ENCODE measurements at regions not wholly inside any gene's neighbourhood (a gene's known extent, or its start where the extent isn't known, plus 50 kb on each side); places are given as distances from the start of the nearest gene placed in this dataset.

DNA sequence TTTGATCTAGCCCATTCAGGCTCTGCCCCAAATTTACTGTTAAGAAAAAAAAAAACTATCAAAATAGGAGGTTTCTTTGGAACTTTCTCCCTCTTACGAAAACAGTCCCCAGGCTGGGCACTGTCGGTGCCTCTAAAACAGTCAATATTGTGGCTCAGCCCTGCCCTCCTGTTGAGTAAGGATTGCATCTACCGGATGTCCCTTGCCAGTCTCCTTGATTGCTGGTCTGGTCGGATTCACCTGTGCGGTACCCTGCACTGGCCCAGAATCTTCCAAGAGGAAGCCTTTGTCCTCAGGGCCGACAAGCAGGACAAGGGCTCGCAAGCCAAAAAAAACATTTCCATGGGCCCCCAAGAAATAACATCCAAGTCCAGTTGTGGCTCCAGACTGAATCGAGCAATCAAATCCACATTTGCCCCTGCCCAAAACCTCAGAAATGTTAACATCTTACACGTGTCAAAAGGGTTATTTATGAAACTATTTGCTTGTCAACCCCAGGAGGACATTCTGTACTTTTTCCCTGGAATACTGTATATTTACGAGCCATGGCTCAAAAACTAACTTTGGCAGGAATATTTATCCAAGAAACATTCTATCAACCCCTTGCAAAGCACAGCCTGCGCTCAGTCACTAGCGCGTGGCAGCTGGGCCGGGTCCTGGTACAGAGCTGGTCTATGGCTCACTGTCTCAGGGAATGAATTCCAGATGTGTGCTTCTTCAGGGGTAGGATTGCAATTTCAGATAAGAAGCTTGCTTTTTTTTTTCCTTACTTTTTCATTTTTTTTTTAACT, 129.2 kb upstream of the ADRA1B start:
- Histone ChIP-seq H3K9me3 (no peaks in the 10 kb centered on the region), H3K27me3 (peaks cover 12% of the 10 kb centered on the region), H3K27ac (no peak overlapping the region), H3K4me3 (ENCODE audit: low read depth in 1 of 2, low read length in 1 of 2) (no peak overlapping the region), H3K4me1 (ENCODE audit: control insufficient read depth in 1 of 2, insufficient read depth in 1 of 2, low read depth in 1 of 2, low read length in 1 of 2) (no peaks in the 10 kb centered on the region), H3K36me3 (no peaks in the 10 kb centered on the region)
- TF ChIP-seq CTCF (IDR thresholded peaks at IDR 0.05): no peak

GRCh38 chr5:159787837-159788236, 128.4 kb upstream of the ADRA1B start:
- Histone ChIP-seq H3K4me3 (ENCODE audit: low read depth in 1 of 2, low read length in 1 of 2) (no peak overlapping the region), H3K9me3 (no peaks in the 10 kb centered on the region), H3K4me1 (ENCODE audit: control insufficient read depth in 1 of 2, insufficient read depth in 1 of 2, low read depth in 1 of 2, low read length in 1 of 2) (no peaks in the 10 kb centered on the region), H3K36me3 (no peaks in the 10 kb centered on the region), H3K27me3 (peaks cover 16% of the 10 kb centered on the region), H3K27ac (no peak overlapping the region)
- TF ChIP-seq CTCF (IDR thresholded peaks at IDR 0.05): no peak

GRCh38 chr5:159788835-159789331, 127.4 kb upstream of the ADRA1B start:
- H3K4me3 ChIP-seq (ENCODE audit: low read depth in 1 of 2, low read length in 1 of 2): no peak overlapping the region
- no peaks in the 10 kb centered on the region for H3K9me3 ChIP-seq
- no peaks in the 10 kb centered on the region for H3K4me1 ChIP-seq (ENCODE audit: control insufficient read depth in 1 of 2, insufficient read depth in 1 of 2, low read depth in 1 of 2, low read length in 1 of 2)
- no peak overlapping the region for H3K27ac ChIP-seq
- H3K27me3 ChIP-seq: peaks cover 16% of the 10 kb centered on the region
- no peaks in the 10 kb centered on the region for H3K36me3 ChIP-seq
- no peak for TF ChIP-seq CTCF (IDR thresholded peaks at IDR 0.05)

DNA sequence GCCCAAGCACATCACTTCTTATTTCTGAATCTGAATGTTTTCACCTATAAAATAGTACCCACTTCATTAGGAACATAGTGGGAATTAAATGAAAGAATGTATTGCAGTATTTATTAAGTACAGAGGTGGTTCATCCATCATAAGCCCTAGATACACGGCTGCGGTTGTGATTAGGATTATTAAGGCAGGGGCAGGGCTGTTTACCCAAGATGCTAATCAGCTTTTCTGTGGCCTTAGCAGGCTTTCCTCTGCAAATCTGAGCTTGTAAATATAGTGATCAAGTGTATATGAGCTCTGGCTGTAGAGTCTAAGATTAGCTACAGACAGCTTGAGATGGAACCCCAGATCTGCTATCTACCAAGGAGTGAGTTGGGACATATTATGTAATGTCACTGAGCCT, 124.1 kb upstream of the ADRA1B start:
- Histone ChIP-seq H3K27ac (no peak overlapping the region), H3K27me3 (peaks cover 12% of the 10 kb centered on the region), H3K4me3 (ENCODE audit: low read depth in 1 of 2, low read length in 1 of 2) (no peak overlapping the region), H3K36me3 (no peaks in the 10 kb centered on the region), H3K9me3 (no peaks in the 10 kb centered on the region), H3K4me1 (ENCODE audit: control insufficient read depth in 1 of 2, insufficient read depth in 1 of 2, low read depth in 1 of 2, low read length in 1 of 2) (no peaks in the 10 kb centered on the region)
- no peak for TF ChIP-seq CTCF (IDR thresholded peaks at IDR 0.05)

- Histone ChIP-seq H3K27me3 (peaks cover under 1% of the 10 kb centered on the region), H3K4me1 (ENCODE audit: control insufficient read depth in 1 of 2, insufficient read depth in 1 of 2, low read depth in 1 of 2, low read length in 1 of 2) (no peaks in the 10 kb centered on the region), H3K36me3 (no peaks in the 10 kb centered on the region), H3K27ac (no peak overlapping the region), H3K9me3 (no peaks in the 10 kb centered on the region), H3K4me3 (ENCODE audit: low read depth in 1 of 2, low read length in 1 of 2) (no peak overlapping the region)
- no peak for TF ChIP-seq CTCF (IDR thresholded peaks at IDR 0.05)
Observed at GRCh38 chr5:159797261-159797970, 118.9 kb upstream of the ADRA1B start.
